Fibroblast of skin of right quadriceps (primary cell): ENCODE measurements at regions not wholly inside any gene's neighbourhood (a gene's known extent, or its start where the extent isn't known, plus 50 kb on each side); places are given as distances from the start of the nearest gene placed in this dataset.
A peak's percentile ranks its signal among the peaks of the same experiment; 100 is the strongest.

Experiments used
- DNase-seq: peaks from one replicate; pipeline ENCODE4 v3.0.0-alpha.2; 2013

GRCh38 chr6:95071464-95071863 is 505.9 kb upstream of the MANEA start:
- no peak for DNase-seq

GRCh38 chr6:95078457-95078856 is 498.9 kb upstream of the MANEA start:
- DNase-seq = no peak

- DNase-seq = no peak
These were observed 496.1 kb upstream of the MANEA start for GRCh38 chr6:95081231-95081630.

DNA sequence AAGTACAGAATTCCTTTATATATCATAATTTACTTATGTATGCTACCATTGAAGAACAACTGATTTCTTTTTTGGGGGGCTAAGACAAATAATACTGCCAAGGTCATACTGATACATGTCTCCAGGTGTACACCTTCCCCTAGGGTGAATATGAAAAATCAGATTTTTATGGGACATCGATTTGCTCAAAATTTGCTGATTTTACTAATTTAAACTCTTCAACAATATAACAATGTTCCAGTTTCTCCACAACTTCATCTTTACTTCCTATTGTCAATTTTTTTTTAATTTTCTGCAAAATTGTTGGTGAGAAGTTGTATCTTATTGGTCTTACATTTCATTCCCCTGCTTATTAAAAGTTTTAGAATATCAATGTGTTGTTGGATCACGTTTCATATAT is 495.4 kb upstream of the MANEA start:
- DNase-seq = no peak

DNA sequence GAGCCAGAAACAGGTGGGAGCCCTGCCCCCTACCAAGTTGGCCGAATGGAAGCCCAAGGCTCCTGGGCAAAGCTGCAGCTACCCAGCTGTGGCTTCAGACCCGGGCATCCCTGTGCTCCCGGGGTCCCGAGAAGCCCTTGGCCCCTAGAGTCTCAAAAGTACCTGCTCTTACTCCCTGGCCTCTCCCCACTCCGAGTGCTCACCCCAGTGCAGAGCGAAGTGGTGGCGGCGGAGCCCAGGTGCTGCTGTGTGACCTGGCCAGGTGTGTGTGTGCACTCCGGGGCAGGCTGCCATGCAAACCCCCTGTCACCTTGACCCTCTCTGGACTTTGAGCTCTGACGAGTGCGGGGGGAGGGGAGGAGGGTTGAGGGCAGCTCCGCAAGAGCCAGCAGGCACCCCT is 493.8 kb upstream of the MANEA start:
- DNase-seq = no peak

DNA sequence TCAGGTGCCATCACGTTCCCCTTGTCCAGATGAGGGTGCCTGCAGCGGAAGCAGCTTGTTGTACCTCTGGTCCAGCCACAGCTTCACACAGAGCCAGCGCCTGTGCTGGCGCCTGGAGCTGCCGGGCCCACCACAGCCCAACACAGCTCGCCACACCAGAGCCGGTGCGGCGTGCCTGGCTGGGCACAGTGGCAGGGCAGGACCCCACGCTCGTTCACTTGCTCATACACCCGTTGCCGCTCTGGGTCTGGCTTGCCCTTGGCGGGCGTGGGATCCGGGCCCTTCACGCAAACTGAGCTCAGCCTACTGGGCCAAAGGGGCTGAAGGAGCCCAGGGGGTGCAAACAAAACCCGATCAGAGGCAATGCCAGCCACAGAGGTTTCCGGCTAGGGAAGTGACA is 492.5 kb upstream of the MANEA start:
- DNase-seq = no peak

DNA sequence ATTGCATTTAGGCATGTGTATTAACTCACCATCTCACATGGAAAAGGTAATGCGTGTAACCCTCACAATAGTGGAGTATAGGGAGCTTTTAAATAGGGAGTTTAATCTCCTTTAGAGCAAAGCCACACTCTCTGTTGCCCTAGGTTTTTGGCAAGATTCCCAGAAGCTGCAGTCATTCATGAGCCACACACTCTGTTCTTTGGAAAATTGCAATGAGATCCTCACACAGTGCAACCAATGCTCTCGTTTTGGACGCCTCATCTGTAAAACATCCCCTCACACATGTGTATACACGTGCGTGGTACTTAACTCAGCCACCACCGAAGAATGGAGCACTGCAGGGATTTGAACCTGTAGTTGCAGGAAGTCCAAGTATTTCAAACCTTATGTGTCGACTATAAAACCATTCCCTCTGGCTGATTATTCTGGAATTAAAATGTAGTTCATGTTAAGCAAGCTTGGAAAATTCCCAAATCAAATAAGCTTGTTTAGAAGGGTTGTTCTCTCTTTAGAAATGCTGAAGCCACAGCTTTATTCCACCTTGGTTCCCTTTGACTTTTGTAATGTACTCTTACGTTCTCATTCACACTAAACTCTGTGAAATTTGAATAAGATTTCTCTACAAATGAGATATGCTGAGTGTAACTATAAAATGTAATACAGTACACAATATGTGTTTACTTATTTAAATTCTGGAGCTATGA is 489.8 kb upstream of the MANEA start:
- DNase-seq = peak; percentile 94

- peak; percentile 64 for DNase-seq
These were observed 485.4 kb upstream of the MANEA start for GRCh38 chr6:95091823-95092436.

GRCh38 chr6:95093154-95093553 is 484.2 kb upstream of the MANEA start:
- peak; percentile 14 for DNase-seq

- peak; percentile 62 for DNase-seq
These were observed 482.3 kb upstream of the MANEA start for GRCh38 chr6:95094751-95095663.

DNA sequence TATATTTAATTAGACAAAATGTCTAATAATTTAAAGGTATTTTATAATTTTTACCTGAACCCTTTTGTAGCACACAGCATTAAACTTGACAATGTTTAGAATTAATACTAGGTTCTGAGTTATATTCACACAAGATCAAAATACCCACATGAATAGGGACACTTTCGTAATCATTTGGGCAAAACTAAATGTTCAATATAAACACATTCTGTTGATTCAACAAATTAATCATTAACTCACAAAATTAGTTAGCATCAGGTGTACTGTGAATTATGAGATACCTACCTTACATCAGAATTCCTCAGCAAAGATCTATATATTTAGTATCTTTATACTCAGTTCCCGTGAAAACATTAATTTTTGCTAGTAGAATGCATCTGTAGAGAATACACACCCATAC is 481.5 kb upstream of the MANEA start:
- no peak for DNase-seq

GRCh38 chr6:95099410-95099809 is 477.9 kb upstream of the MANEA start:
- DNase-seq = peak; percentile 11

GRCh38 chr6:95109212-95109611 is 468.1 kb upstream of the MANEA start:
- no peak for DNase-seq

GRCh38 chr6:95110767-95111166 is 466.6 kb upstream of the MANEA start:
- no peak for DNase-seq

- no peak for DNase-seq
These were observed 460.1 kb upstream of the MANEA start for GRCh38 chr6:95117236-95117635.

DNA sequence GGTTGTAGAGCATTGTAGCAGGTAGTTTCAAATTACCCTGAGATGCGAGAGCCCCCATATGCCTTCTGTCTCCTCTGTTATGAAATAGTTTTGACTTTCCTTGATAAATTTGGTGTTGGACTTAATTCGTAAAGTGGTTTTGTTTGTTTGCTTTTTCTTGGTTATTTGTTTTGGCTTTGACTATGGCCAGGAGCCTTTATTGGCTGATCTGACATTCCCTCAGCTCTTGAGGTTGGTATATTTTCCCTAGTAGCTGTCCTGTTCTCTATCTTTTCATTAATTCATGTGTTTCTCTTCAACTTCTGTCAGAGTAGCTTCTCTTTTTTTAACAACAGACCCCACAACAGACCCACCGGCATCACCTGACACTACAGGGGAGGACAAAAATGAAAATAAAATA is 457.4 kb upstream of the MANEA start:
- no peak for DNase-seq

- no peak for DNase-seq
These were observed 456.4 kb upstream of the MANEA start for GRCh38 chr6:95120984-95121383.

DNA sequence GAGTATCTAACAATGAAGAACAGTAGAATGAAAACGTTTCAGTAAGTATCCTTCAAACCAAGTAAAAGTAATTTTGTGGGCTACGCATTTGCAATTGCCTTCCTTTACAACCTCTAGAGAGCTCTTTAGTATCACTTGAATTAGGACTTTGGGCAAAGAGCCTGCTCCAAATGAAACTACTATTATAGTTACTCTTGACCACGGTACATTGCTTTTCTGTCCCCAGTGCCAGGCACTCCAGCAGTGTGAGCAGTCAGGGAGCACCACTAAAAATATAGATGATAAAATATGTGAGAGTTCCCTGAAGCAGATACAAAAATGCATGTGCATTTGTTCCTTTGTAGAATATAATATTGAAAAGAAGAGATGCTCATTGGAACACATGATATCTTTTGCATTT is 450.1 kb upstream of the MANEA start:
- DNase-seq = no peak

GRCh38 chr6:95128439-95128838 is 448.9 kb upstream of the MANEA start:
- no peak for DNase-seq

GRCh38 chr6:95128947-95129346 is 448.4 kb upstream of the MANEA start:
- DNase-seq = no peak

DNA sequence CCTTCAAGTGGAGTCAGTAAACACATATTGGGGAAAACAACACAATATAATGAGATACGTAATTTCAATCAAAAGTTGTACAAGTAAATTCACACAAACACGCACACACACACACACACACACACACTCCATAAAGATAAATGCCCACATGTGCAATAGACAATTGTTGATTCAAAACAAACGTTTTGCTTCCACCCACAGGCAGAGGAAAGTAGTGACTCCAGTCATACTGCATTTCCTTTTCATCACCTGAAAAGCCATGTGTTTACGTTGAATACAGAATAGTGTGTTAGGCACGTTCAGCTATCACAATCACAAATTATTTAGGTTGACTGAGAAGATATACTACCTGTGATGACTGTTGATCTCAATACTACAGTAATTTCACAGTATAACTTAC is 443.8 kb upstream of the MANEA start:
- peak; percentile 10 for DNase-seq

DNA sequence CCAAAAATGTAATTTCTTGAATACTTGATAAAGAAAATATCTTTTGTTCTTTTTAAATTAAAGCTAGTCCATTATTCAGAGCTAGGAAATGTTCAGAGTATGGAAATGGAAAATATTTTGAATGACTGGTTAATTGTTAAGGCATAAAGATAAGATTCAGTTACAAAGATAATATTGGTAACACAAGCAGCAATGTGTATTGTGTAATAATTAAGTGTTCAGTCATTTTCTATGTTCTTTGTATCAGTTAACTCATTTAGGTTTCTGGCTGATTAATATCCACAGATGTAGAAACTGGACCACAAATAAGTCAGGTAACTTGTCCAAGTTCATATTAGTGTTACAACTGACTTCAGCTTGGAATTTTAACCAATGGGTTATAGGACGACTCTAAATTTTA is 442.2 kb upstream of the MANEA start:
- DNase-seq = no peak

DNA sequence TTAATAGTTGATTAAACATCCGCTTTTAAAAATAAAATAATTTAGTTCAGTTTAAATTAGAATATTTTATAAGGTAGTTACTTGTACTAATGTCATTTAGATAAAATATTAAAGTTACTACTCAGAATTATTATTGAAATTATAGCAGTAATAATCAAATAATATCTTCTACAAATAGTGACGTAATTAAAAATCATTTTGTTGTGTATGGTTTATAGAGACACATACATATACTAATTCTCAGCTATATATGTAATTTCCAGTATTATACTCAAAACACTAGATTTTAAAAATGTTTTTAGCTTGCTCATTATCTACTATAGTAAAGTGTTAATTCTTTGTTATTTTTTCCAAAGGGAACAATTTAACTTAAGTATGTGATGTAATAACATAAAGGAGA is 435.2 kb upstream of the MANEA start:
- no peak for DNase-seq
